ENCODE measurements at regions not wholly inside any gene's neighbourhood (a gene's known extent, or its start where the extent isn't known, plus 50 kb on each side); places are given as distances from the start of the nearest gene placed in this dataset.

DNA sequence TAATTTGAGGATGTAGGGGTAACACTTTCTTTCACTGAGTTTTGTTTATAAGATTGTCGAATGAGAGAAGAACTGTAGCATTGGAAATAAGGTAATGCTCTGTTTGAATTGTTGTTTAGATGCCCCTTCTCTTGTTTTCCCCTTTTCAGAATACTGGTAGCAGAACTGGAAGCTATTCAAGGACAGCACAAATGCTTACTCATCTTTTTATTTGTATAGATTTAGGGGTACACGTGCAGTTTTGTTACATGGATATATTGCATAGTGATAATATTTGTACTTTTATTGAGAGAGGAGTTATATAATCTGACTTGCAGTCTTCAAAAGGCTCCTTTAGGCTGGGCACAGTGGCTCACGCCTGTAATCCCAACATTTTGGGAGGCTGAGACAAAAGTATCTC, 145.4 kb upstream of the HAND2 start:
- TF ChIP-seq, protein P1, sequence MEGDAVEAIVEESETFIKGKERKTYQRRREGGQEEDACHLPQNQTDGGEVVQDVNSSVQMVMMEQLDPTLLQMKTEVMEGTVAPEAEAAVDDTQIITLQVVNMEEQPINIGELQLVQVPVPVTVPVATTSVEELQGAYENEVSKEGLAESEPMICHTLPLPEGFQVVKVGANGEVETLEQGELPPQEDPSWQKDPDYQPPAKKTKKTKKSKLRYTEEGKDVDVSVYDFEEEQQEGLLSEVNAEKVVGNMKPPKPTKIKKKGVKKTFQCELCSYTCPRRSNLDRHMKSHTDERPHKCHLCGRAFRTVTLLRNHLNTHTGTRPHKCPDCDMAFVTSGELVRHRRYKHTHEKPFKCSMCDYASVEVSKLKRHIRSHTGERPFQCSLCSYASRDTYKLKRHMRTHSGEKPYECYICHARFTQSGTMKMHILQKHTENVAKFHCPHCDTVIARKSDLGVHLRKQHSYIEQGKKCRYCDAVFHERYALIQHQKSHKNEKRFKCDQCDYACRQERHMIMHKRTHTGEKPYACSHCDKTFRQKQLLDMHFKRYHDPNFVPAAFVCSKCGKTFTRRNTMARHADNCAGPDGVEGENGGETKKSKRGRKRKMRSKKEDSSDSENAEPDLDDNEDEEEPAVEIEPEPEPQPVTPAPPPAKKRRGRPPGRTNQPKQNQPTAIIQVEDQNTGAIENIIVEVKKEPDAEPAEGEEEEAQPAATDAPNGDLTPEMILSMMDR (conservative IDR thresholded peaks at IDR 0.05; ENCODE audit: low read depth, low read length), result no peak
- TF ChIP-seq EZH2 (IDR thresholded peaks at IDR 0.05; ENCODE audit: low read length, unreplicated experiment) (no peak), EZH2phosphoT487 (IDR thresholded peaks at IDR 0.05; ENCODE audit: borderline replicate concordance, low read length) (no peak)

Data from PC-3 (cell line).